Stimulated activated CD4-positive, alpha-beta T cell treated with anti-CD3 and anti-CD28 coated beads, Interleukin-12 subunit alpha, Interleukin-12 subunit beta, amount 100 ng/mL, for 24 hours (primary cell): ENCODE measurements at regions not wholly inside any gene's neighbourhood (a gene's known extent, or its start where the extent isn't known, plus 50 kb on each side); places are given as distances from the start of the nearest gene placed in this dataset.
"Not testable (repeated sequence)": the region's sequence is repeated elsewhere in the genome, so short reads cannot be mapped to it uniquely, and the experiment has no call there.

Experiments
- DNase-seq, 2 experiments: peaks; one replicate each; pipeline ENCODE4 v3.0.0-alpha.2; 2020; ENCODE audit warnings: low read depth in 2 of 2

DNA sequence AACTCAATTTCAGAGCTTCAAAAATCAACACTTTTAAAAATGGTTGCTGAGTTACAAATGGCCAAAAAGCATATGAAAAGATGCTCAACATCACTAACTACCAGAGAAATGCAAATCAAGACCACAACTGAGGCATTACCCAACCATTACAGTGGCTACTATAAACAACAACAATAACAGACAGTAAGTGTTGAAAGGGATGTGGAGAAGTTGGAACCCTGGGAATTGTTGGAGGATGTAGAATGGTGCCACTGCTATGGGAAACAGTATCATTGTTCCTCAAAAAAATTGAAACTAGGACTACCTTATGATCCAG lies 173.3 kb upstream of the SPRED2 start:
- DNase-seq: no peak

DNA sequence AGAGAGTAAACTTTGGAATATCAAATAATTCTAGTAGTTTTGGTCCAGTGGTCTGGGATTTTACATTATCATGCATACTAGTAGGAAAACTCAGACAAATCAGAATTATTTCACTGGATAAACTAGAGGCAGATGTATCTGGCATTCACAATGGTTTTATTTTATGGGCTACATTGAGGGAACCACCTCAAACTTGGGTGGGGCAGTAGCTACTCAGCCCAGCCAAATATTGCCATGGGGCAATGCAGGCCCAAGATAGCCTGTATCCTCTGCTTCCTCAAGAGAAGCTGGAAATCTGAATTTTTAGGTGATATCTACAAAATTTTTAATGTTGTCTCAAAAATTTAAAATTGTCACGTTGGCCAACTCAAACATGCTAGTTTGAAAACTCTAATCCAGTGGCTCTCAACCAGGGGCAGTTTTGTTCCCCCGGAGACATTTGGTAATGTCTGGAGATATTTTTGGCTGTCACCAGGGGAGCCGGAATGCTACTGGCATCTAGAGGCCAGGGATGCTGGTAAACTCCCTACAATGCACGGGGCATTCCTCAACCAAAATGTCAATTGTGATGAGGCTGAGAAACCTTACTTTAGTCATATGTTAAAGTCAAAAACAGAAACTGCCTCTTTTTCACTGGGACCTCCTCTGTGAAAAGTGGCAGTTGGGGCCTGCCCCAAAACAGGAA lies 172.8 kb upstream of the SPRED2 start:
- DNase-seq: no peak

GRCh38 chr2:65604246-65604645 lies 171.8 kb upstream of the SPRED2 start:
- no peak for DNase-seq

- DNase-seq: no peak
Observed at GRCh38 chr2:65602603-65603235, 170.3 kb upstream of the SPRED2 start.

DNA sequence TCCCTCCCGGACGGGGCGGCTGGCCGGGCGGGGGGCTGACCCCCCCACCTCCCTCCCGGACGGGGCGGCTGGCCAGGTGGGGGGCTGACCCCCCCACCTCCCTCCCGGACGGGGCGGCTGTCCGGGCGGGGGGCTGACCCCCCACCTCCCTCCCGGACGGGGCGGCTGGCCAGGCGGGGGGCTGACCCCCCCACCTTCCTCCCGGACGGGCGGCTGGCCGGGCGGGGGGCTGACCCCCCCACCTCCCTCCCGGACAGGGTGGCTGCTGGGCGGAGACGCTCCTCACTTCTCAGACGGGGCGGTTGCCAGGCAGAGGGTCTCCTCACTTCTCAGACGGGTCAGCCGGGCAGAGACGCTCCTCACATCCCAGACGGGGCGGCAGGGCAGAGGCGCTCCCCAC lies 168.5 kb upstream of the SPRED2 start:
- not testable (repeated sequence) for DNase-seq

DNA sequence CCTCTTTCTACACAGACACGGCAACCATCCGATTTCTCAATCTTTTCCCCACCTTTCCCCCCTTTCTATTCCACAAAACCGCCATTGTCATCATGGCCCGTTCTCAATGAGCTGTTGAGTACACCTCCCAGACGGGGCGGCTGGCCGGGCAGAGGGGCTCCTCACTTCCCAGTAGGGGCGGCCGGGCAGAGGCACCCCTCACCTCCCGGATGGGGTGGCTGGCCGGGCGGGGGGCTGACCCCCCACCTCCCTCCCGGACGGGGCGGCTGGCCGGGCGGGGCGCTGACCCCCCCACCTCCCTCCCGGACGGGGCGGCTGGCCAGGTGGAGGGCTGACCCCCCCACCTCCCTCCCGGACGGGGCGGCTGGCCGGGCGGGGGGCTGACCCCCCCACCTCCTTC lies 168.0 kb upstream of the SPRED2 start:
- DNase-seq: not testable (repeated sequence)

- no peak for DNase-seq
Observed at GRCh38 chr2:65599693-65600092, 167.3 kb upstream of the SPRED2 start.

- DNase-seq: no peak
Observed at GRCh38 chr2:65598996-65599395, 166.6 kb upstream of the SPRED2 start.

DNA sequence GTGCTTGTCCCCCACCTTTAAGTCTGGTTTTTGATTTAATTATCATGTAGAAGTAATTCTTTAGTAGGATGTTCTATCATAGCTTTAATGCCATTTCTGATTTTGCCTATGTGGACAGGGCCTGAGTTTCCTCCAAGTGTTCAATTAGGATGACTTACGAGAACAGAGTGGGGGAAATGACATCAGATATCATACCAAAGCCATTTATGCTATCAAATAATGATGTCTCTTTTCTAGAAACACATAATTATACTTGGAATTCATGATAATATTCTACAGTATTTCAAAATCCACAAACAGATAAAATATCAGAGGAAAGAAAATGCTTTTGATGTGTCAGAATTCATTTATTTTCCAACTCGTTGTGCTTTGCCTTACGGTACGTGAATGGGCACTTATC lies 165.9 kb upstream of the SPRED2 start:
- DNase-seq: no peak

- DNase-seq: no peak
Observed at GRCh38 chr2:65595630-65596029, 163.2 kb upstream of the SPRED2 start.

DNA sequence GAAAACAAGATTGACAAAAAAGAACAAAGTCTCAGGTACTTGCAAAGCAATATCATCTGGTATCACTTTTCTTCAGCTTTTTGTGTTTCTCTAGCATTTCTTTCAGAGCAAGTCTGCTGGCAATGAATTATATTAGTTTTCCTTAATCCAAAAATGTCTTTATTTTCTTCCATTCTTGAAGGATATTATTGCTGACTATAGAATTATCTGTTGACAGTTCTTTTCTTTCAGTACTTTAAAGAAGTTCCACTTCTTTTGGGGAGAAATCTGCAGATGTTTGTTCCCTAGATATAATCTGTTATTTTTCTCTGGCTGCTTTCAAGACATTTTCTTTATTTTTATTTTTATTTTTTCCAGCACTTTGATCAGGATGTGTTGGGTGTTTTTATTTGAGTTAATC lies 161.8 kb upstream of the SPRED2 start:
- DNase-seq: no peak

- no peak for DNase-seq
Observed at GRCh38 chr2:65589667-65590066, 157.3 kb upstream of the SPRED2 start.

GRCh38 chr2:65587779-65588178 lies 155.4 kb upstream of the SPRED2 start:
- no peak for DNase-seq

GRCh38 chr2:65586516-65586915 lies 154.1 kb upstream of the SPRED2 start:
- DNase-seq: no peak

DNA sequence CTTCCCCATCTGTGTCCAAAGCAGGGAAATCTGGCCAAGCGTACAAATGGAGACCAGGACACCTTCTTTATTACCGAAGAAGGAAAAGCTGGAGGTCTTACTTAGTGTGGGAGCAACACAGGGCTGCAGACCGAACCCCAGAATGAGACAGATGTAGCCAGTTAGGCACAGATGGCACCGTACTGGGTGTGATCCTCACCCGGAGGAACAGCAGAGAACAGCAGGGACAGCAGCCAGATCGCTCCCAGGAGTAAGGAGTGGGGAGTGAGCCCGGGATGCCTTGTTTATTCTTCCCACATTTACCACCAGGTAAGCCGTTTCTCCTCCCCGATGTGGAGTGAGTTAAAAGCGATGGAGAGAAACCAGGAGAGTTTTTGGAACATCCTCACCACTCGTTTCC lies 150.7 kb upstream of the SPRED2 start:
- no peak for DNase-seq

DNA sequence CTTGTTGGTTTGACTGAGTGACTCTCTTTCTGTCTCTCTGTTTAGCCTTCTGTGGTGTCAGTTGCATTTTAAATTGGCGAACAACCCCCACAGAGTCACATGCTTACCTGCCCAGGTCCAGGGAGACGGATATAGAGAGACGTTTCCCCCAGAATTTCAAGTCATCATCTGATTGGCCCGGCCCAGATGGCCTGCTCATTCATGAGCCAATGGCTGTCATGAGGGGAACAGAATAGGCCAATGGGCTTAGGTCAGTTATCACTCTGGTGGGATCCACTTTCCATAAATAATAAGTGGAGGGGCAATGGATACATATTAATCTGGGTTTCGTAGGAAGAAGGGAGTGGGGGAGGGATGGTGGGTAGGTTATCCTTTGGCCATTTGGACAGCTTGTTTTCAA lies 150.0 kb upstream of the SPRED2 start:
- no peak for DNase-seq

- DNase-seq: no peak
Observed at GRCh38 chr2:65580824-65581223, 148.4 kb upstream of the SPRED2 start.

DNA sequence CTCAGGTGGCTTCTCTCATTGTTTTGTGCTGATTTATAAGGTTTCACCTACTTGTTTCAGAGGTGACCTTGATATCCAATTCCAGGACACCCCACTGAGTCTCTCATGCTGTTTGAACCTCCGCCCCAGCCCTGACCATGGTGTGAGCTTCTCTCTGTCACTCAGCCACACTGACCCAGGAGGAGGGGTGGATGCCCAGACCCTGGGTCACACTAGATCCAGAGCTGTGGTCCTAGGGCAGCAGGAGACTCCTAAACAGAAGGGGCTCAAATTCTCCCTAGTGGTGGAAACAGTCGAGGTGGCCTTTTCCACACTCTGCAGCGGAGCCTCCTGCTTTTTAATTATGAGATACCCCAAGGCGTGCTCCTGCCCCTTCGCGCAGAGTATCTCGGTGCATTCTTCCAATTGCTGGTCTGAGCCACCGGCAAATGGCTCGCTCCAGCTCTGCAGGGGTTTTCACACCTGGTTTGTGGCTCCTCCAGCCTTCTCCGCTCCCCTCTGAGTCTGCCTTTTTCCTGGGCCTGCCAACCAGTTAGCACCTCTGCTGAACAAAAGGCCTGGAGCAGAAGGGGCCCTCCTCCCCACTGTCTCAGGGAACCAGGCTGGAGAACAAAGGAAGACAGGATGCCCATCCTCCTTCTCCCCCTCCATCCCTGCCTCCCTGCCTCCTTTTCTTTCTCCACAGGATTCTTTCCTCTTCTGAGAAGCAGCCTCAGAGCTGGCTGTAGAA lies 147.3 kb upstream of the SPRED2 start:
- no peak for DNase-seq

DNA sequence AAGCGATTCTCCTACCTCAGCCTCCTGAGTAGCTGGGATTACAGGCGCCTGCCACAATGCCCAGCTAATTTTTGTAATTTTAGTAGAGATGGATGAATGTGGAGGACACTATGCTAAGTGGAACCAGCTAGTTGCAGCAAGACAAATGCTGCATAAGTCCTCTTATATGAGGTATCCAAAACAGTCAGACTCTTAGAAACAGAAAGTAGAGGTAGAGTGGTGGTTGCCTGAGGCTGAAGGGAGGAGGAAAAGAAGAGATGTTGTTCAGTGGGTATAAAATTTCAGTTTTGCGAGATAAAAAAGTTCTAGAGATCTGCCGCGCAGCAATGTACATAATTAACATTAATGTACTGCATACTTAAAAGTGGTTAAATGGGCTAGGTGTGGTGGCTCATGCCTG lies 145.3 kb upstream of the SPRED2 start:
- no peak for DNase-seq

DNA sequence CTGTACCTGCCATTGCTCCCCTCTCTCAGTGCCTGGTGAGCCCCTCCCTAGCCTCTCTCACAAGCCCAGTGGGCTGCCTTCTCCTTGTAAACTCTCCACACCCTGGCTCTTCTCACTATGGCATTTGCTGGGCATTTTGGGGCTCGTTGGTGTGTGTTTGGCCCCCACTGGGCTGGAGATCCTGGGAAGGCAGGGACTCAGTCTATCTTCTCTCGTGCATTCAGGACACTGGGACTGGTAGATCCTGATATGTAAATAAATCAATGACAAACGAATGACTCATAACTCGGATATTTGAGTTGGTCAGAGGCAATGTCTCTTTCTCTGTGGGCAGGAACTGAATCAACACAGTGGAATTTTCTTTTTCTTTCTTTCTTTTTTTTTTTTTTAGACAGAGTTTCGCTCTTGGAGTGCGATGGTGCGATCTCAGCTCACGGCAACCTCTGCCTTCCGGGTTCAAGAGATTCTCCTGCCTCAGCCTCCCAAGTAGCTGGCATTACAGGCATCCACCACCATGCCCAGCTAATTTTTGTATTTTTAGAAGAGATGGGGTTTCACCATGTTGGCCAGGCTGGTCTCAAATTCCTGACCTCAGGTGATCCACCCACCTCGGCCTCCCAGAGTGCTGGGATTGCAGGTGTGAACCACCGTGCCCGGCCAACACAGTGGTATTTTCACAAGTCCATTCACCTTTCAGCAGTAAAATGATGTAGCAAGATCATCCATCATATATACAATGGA lies 144.6 kb upstream of the SPRED2 start:
- no peak for DNase-seq

GRCh38 chr2:65576278-65576677 lies 143.9 kb upstream of the SPRED2 start:
- no peak for DNase-seq

GRCh38 chr2:65574993-65575392 lies 142.6 kb upstream of the SPRED2 start:
- DNase-seq: no peak
